ENCODE measurements at regions not wholly inside any gene's neighbourhood (a gene's known extent, or its start where the extent isn't known, plus 50 kb on each side); places are given as distances from the start of the nearest gene placed in this dataset.

DNA sequence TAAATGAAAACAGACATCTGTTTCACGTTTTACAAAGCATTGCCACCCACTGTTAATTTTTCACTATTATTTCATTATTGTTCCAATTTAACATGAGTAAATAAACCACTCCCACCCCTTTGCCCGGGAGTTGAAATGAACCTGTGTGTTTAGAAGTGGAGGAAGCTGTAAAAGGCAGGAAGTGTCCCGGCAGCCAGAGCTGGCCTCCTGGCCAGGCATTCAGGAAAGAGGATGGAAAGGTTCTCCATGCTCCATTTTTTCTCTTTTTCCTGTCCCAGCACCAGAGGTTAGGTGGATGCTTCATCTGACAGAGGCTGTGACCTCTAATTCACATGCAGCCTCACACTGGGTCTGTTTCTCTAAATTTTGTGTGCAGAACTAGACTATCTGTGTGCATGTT lies 55.5 kb upstream of the LNX1 start:
- TF ChIP-seq, protein P1, sequence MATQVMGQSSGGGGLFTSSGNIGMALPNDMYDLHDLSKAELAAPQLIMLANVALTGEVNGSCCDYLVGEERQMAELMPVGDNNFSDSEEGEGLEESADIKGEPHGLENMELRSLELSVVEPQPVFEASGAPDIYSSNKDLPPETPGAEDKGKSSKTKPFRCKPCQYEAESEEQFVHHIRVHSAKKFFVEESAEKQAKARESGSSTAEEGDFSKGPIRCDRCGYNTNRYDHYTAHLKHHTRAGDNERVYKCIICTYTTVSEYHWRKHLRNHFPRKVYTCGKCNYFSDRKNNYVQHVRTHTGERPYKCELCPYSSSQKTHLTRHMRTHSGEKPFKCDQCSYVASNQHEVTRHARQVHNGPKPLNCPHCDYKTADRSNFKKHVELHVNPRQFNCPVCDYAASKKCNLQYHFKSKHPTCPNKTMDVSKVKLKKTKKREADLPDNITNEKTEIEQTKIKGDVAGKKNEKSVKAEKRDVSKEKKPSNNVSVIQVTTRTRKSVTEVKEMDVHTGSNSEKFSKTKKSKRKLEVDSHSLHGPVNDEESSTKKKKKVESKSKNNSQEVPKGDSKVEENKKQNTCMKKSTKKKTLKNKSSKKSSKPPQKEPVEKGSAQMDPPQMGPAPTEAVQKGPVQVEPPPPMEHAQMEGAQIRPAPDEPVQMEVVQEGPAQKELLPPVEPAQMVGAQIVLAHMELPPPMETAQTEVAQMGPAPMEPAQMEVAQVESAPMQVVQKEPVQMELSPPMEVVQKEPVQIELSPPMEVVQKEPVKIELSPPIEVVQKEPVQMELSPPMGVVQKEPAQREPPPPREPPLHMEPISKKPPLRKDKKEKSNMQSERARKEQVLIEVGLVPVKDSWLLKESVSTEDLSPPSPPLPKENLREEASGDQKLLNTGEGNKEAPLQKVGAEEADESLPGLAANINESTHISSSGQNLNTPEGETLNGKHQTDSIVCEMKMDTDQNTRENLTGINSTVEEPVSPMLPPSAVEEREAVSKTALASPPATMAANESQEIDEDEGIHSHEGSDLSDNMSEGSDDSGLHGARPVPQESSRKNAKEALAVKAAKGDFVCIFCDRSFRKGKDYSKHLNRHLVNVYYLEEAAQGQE (IDR thresholded peaks at IDR 0.05; ENCODE audit: low read depth, low read length), result no peak
- TF ChIP-seq FOXM1 (IDR thresholded peaks at IDR 0.05; ENCODE audit: low read depth) (no peak), EZH2phosphoT487 (IDR thresholded peaks at IDR 0.05; ENCODE audit: borderline replicate concordance, low read depth) (no peak), RXRA (IDR thresholded peaks at IDR 0.05; ENCODE audit: borderline replicate concordance, low read depth) (no peak)
